NCI-H82 (cell line): ENCODE measurements at regions not wholly inside any gene's neighbourhood (a gene's known extent, or its start where the extent isn't known, plus 50 kb on each side); places are given as distances from the start of the nearest gene placed in this dataset.

Experiments
- DNase-seq: peaks from one replicate; lab custom pipeline; 2025; lab: John Stamatoyannopoulos, UW

DNA sequence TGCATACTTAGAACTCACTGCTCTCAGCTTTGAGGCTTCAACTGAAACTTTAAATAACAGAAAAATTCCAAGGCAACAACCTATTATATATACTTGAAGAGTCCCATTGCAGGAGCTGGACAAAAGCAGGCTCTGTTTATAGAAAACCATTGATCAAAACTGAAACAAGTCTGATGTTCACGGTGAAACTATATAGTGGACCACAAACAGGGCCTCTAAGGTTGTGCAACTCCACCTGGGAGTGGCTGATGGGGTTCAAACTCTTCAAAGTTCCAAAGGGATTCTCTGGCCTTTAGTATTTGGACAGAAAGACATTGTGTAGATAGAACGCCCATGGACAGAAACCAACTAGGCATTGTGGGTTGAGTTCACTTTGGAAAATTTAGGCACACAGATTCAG, 140.3 kb downstream of the ZC3H11B start:
- no peak for DNase-seq

DNA sequence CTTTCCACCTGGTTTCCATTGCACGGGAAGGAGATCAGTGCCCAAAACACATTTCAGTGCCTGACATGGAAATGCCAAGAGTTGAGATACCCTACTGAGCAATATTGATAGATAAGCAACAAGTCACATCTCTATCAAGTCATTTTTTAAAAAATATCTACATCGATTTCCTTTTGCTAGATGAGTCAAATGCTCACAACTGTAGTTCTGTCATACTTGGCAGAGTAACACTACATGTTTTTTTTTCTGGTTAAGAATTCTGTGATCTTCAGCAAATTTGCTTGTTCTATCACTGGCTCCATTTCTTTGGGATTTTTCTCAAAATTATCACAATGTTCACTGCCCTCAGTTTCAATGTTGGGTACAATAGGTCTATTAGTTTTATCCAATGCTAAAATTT, 145.4 kb downstream of the ZC3H11B start:
- no peak for DNase-seq

DNA sequence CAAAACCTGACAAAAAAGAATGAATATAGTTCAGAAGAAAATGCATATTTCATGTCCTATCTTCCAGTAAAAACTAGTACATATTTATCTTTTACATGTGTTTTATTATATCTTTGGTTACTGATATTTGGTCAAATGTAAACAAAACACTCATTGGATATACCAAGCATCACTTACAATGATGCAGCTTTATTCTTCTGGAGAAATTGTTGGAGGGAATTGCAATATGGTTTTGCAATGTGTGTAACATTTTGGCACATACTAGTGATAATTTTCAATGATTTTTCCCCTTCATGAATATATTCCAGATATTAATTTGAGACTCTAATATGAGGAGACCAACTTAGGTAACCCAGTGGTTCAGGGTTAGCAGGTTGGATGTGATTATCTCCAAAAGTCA, 146.1 kb downstream of the ZC3H11B start:
- no peak for DNase-seq

DNA sequence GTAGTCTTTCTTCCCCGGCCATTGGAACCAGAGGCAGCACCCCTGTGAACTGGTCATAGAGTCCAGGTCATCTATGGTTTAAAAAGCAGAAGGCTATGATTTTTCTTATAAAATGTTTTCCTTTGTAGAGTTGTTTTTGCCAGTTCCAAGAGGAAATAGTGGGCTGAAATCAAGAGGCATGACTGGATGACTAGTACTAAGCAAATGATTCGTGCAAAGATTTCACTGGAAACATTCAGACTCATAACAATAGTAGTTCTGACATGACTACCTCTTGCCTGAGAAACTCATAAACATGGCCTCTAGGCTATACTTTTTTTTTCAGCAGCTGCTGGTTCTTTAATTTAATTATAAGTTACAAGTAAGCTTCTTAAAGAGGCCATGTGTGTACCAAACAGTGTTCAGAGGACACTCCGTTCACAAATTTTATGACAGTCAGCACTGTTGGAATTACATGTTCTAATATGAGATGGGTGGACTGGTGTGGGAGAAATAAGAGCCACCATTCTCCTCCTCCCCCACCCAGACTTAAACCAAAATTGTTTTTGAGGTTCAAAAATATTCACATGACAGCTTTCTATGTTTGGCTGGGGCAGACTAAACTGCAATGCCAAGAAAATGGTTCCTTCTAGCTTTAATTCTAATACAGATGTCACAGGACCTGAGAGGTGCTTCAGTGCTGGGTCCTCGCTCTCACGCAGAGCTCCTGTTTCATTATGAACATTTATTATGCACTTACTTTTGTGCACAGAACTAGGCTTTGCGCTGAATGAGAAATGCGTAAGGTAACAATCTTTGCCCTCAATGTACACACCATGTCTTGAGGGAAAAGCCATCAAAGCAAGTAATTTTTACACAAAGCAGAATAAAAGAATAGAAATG, 147.5 kb downstream of the ZC3H11B start:
- DNase-seq = peak; percentile 57

DNA sequence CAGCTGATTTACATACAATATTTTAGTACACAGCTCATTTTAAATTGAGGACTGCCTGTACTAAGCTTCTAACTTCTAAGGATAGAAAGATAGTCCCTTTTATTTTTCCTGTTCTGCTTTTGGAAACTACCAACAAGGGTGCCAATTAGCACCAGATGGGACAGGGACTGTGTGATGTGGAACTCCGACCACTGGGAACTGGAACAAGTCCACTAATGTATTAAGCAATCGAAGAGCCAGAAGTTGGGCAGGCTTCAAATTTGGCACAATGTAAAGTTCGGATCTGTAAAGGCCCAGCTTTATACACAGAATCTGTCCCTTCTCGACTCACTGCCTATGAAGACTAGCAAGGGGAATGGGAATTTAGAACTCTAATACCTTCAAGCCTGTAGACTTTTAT, 149.3 kb downstream of the ZC3H11B start:
- no peak for DNase-seq

DNA sequence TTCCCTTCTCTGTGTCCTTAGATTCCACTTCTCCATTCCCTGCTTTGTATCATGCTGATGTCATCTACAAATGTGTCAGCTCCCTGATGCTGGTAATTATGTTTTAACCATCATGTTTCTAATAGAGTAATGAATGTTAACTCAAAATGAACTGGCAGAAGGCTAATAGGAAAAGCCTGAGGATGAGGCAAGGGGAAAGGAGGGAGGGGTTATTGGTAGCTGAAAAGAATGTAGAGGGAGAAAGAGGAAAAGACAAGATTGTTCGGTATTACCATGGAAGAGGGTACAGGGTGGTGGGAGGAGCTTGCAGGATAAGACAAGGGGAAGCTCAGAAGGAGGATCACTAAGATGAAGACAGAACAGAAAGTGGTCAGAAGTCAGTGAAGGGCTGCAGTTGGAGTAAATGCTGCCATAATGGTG, 150.9 kb downstream of the ZC3H11B start:
- DNase-seq = no peak

DNA sequence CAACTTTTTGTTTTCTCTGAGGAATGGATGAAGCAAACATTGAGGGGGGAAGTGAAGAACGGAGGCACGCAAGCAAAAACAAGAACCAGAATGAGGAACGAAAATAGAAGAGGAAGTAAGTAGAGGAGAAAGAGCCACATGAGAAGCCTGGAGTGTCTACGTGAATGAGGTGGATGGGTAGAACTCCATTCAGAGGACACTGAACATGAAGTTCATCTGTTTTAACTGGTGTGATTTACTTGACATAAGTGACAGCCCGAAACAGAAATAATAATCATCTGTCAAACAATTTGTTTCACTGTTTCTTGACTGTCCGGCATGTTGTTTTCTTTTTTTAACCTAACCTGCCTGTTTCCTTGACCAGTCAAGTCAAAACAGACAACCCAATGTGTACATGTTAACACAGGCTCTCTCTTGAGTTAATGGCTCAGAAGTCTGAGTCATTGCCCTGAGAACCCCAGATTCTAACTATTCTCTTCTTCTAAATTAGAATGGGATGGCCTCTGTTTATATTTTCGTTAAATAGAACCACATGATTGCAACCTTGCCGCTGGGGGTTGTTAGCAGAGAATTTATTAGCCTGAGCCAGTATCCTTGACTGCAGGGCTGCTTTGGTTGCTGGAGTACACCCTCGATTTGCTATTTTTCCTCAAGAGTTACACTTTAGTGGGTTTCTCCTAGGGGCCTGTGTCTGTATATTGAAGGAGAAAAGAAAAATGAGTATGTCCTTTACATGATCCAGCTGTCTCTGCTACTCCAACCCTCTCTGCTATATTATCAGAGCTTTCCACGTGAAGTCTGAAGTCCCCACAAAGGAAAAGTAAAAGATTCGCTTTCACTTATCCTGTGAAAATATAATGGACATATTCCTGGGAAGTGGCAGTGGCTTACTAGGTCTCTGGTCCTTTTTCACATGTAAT, 151.7 kb downstream of the ZC3H11B start:
- DNase-seq = no peak

DNA sequence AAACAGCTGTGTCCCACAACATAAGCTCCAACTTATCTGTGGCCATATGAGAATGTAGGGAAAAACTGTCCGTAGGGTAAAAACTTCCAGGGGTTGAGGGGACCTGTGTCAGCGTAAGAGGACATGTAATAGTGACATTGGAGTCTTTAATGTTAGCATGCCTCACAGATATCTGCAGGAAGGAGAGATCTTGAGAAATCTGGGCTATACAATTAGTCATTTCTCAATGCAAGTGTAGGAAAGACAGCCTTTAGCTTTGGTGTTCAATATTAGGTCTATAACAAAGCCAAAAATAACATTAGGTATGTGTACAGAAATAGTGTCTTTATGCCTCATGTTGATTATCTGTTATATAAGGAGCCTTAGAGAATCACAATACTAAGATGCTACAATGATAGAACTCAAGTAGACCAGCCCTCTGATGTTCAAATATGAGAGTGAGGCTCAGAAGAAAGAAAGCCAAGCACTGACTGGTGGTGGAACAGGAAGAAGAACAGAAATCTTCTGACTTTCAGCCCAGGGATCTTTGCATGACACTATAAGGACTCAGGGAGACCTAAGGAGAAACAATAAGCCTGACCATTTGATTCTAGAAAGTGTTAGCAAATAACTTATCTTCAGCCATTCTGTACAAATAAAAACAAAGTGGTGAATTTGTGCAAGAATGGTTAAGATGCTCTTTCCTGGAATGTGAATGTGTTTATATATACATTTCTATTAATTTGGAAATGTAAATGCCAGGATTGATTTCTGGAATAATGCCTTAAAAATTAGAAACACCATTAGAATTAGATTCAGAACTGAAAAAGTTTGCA, 152.6 kb downstream of the ZC3H11B start:
- DNase-seq = no peak

DNA sequence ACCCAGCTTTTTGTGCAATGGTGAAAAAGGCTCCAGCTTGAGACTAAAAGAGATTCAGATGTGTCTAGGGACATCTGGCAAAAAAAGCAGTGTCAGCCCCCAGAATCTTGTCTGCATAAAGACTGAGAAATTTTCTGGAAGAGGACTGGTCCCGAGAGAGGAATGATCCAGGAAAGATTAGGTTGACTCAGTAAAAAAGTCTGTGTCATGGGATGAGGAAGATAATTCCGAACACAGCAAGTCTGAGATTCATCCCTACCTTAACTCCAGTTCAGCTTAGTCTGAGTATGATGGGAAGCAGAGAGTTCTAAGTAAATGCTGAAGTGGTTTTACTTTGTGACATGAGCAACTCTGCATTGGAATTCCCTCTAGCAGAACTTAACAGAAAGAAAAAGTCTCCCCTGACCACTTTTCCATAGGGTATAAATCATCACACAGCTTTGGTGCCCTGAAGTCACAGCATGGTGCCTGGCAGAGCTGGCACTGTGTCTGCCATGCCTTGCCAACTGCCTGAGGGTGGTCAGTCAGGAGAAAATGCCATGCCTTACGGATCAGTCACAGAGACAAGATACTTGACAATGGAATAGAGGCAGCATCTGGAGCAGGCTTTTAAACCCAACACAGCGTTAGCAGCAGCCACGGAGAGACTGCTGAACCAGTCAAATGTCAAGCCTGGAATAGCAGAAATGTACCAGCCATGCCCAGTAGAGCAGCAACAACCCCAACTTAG, 153.4 kb downstream of the ZC3H11B start:
- no peak for DNase-seq

DNA sequence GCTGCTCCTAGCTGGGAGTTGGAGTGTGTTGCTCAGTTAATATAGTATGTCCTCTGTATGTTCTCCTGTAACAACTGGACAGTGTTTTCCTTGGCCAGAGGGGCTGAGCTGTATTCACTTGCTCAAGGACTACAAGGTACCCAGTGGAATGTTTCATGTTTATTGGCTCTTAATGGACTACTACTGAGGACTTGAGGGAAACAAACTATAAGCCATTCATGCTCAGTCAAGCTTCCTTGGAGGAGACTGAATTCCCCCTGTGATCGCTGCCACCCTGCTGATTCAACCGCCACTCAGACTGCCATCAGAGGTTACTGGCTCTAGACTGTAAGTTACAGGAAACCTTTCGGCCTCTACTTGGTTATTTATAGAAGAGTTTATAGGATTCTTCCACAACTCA, 166.6 kb downstream of the ZC3H11B start:
- no peak for DNase-seq

DNA sequence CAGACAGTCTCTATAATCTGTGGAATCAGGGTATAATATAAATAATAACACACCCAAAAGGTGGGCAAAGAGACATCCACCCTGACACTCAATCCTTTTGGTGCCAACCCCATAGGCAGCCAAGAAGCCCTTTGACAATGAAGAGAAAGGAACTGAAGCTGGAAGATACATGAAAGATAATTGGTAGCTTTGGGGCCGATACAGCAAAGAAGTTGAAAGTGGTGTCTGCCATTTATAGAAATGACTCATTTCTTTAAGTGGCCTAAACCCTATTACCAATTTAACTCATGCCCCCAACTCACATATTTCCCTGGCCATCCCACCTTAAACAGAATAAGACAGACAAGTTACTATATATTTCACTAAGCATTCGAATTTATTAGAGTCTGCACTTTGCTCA, 167.0 kb downstream of the ZC3H11B start:
- no peak for DNase-seq

DNA sequence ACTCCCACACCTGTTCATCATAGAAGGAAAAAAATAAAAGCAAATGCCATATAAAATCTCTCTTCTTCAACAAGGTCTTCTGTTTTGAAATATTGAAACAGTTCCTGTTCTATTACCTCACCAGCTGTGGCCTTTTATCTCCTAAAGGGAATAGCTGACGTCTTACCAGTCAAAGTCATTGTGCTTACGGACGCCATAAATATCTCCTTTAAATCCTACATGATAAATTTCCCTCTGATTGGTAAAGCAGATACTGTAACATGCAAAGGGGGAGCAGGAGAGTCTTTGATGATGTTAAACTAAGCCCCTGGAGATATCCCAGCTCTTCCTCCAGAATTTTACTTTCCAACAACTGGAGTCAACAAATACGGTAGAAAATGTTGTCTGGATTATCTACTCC, 168.4 kb downstream of the ZC3H11B start:
- DNase-seq = no peak

DNA sequence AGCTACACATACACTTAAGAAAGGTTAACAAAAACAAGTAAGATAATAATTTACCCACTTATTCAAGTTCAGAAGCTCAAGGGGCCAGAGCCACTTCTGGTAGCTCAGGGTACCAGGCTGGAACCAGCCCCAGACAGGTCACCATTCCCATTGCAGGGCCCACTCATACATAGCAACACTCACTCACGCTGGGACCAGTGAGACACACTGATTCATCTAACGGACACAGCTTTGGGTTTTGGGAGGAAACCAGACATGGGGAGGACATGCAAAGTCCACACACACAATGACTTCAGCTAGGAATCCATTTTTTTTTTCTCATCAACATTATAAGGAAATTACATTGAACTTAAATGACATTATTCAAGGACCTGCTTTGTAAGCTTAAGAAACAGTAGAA, 169.1 kb downstream of the ZC3H11B start:
- DNase-seq = no peak

DNA sequence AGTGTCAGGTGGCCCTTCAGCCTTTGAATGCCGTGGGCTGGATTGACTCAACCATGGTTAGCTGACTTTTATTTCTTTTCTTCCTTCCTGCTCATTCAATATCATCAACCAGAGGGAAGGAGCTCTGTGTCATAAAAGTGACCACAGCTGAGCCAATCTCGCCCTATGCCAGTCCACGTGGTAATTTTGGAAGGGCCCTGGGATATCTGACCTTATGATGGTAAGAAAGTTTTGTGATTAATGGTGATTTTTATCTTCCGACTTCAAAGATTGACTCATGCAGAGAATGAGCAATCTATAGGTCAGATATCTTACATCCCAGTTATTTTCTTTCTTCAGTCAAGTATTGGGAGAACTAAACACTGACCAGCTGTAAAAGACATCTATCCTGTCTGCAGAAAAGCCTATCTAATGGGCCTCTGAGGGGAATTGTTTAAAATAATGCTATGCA, 170.3 kb downstream of the ZC3H11B start:
- no peak for DNase-seq

DNA sequence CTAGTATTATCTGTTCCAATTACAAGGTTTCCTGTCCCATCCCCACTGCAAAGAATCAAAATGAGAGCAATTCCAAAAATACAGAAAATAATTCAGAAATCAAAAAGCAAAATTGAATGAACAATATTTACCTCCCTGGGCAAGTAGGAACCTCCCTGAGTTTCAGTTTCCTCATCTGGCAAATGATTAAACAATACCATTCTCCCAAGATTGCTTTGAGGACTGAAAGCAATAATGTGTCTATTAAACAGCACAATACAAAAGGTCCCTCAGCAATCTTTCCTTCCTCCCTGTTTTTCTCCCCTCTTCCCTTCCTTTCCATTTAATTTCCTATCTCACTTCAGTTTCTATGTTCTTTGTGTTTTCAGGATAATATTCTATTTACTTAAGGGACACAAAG, 171.0 kb downstream of the ZC3H11B start:
- no peak for DNase-seq

DNA sequence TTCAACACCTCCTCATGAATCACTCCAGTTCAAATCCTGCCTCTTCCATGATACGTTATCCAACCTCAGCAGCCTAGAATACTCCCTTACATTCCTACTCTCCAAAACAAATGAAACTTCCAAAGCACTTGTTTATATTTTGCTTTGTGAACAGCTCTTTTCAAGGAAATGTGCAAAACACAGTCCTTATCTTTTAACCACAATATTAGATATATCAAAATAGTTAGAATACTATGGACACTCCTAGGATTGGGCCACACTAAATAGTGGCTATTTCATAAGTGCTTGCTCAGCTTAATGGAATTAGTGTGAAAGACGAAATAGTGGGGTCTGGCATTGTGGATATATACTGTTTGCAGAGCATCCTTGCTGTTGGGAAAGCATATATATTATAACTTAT, 173.5 kb downstream of the ZC3H11B start:
- no peak for DNase-seq

DNA sequence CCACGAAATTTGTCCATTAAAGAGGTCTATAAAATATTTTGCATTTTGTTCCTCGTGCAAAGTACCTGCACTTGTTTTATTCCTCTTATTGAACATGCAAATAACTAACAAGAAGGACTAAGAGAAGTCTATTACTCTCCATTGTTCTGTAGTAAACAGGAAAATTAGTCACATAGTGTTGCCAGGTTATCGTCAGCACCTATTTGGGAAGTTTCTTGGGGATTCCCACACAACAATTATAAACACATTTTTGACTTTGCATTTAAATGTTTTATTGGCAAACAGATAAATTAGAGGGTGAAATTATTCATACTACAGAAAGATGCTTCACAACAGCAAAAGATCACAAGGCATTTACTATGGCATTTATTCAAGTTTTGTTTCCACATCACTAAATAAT, 174.5 kb downstream of the ZC3H11B start:
- no peak for DNase-seq

DNA sequence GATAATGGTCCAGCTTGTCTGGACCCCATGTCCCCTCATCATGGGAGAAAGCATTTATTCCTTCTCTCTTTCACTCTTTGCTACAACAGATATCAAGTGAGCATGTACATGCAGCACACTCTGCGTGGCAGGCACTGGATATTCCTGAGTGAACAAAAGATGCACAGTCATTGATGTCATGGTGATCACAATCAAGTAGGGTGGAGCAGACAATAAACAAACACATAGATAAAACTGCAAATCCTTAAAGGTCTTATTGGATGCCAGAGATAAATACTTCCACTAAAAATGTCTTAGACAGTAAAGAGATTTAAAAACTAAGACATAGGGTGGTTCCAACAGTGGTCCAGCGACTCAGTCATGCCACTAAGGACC, 178.0 kb downstream of the ZC3H11B start:
- DNase-seq = no peak

DNA sequence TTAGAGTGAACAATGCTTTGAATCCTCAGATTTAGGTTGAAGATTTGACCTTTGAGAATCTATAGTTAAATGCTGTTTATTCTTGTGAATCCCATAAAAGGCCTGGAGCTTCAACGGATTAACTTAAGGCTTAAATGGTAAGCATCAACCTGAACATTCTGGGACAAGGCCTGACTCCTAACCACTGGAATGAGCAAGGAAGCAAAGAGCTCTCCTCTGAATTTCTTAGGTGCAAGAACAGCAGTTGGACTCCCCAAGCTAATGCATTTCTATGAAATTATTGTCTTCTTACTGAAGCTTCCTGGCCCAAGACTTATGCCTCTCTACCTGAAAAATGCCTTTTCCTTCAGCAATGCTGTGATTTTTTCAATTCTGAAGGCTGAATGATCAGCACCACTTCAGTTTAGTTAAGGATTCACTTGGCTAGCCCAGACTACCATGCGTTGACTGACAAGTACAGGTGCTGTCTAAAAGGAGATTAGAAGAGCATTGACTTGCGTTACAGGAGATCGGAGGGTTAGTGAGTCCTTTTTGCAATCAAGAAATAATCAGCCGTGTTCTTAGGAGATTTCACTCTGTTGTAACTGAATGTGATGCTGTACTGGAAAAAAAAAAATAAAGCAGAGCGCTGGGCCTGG, 178.5 kb downstream of the ZC3H11B start:
- peak; percentile 42 for DNase-seq

DNA sequence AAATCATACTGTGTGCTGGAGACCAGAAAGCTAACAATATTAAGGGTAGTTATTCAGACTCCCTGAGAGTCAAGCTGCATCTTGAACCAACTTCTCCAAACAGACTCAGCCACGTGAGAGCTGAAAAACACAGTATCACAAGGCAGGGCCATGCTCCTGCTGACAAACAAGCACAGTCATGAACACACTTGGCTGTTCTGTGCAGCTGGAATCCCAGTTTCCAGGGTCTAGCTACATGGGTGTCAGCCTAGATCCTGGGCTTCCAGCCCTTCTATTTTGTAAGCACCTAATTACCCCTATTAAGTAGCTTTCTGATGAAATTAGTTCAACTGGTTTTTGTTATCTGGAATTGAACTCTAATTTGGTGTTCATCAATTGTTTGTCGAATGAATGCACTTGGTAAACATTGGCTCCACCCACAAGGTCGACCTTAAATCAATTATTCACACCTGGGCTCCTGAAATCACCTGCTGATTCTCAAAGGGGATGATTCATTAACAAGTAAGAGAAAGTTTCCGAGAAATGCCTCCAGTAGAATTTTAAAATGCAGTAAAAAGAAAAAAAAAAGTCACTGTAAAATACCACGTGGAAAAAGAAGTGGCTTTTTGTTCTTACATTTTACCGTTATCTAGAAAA, 179.3 kb downstream of the ZC3H11B start:
- no peak for DNase-seq

DNA sequence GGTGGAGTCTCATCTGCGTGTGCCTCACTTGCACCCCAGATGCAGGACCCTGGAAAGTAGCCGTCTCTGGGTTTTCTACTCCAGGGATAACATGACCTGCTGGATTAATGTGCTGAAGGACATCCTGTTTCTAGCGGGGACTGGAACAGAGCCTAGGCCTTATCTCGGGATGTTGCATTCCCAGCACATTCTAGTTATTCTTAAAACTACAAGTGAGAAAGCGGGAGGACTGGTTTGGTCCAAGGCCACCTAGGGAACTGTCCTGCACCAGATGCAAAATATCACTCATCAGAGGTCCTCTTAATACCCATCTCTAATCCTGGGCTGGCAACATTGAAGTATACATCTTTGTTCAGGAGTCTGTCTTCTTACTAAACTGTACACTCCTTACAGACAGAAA, 179.9 kb downstream of the ZC3H11B start:
- no peak for DNase-seq
